ENCODE measurements at regions not wholly inside any gene's neighbourhood (a gene's known extent, or its start where the extent isn't known, plus 50 kb on each side); places are given as distances from the start of the nearest gene placed in this dataset.

GRCh38 chr11:91755951-91756707 lies 468.5 kb upstream of the FAT3 start:
- no peaks in the 10 kb centered on the region for H3K27me3 Mint-ChIP-seq (ENCODE audit: low read depth)
- H3K4me3 Mint-ChIP-seq: no peak overlapping the region
- no peak overlapping the region for H3K27ac Mint-ChIP-seq
- no peaks in the 10 kb centered on the region for H3K36me3 Mint-ChIP-seq (ENCODE audit: low read depth)
- no peak for TF ChIP-seq CTCF (IDR thresholded peaks at IDR 0.05; ENCODE audit: unreplicated experiment in 3 of 3)
- H3K4me1 Mint-ChIP-seq: no peaks in the 10 kb centered on the region
- H3K9me3 Mint-ChIP-seq: no peaks in the 10 kb centered on the region

DNA sequence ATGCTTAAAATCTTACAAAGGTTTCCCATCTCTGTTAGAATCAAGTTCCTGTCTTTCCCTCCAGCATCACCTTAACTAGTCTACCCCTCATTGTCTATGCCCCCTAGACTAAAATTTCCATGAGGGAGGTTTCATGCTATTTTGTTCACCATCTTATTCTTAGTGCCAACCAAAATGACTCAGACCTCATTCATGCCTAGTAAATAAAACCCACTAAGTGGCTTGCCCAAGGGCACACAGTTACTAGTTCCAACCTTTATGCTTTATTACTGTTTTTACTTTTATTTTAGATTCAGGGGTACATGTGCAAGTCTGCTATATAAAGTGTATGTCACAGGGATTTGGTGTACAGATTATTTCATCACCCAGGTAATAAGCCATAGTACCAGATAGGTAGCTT lies 469.1 kb upstream of the FAT3 start:
- no peak for TF ChIP-seq CTCF (IDR thresholded peaks at IDR 0.05; ENCODE audit: unreplicated experiment in 3 of 3)
- H3K27ac Mint-ChIP-seq: no peak overlapping the region
- H3K27me3 Mint-ChIP-seq (ENCODE audit: low read depth): no peaks in the 10 kb centered on the region
- H3K9me3 Mint-ChIP-seq: no peaks in the 10 kb centered on the region
- H3K4me3 Mint-ChIP-seq: no peak overlapping the region
- H3K36me3 Mint-ChIP-seq (ENCODE audit: low read depth): no peaks in the 10 kb centered on the region
- no peaks in the 10 kb centered on the region for H3K4me1 Mint-ChIP-seq

DNA sequence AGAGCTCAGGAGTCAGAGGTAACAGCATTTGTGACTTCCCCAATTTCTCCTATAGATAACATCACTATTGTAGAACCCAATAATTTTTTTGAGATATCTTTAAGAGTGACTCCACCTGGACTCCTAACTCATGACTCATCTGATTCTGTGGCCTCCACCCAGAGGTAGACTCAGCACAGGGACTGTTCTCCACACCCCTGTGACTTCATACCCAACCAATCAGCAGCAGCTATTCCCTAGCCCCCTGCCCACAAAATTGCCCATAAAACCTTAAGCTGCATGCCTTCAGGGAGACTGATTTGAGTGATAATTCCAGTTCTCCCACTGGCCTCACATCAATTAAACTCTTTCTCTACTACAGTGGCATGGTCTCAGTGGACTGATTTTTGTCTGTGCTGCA lies 475.4 kb upstream of the FAT3 start:
- Mint-ChIP-seq H3K4me1 (no peaks in the 10 kb centered on the region), H3K4me3 (no peak overlapping the region), H3K27ac (no peak overlapping the region), H3K36me3 (ENCODE audit: low read depth) (no peaks in the 10 kb centered on the region), H3K27me3 (ENCODE audit: low read depth) (no peaks in the 10 kb centered on the region), H3K9me3 (no peaks in the 10 kb centered on the region)
- no peak for TF ChIP-seq CTCF (IDR thresholded peaks at IDR 0.05; ENCODE audit: unreplicated experiment in 3 of 3)

GRCh38 chr11:91742155-91742554 lies 482.5 kb upstream of the FAT3 start:
- H3K27me3 Mint-ChIP-seq (ENCODE audit: low read depth): no peaks in the 10 kb centered on the region
- peak overlapping the region in 1 of 3 experiments; percentile 55 for H3K27ac Mint-ChIP-seq
- no peak for TF ChIP-seq CTCF (IDR thresholded peaks at IDR 0.05; ENCODE audit: unreplicated experiment in 3 of 3)
- no peak overlapping the region for H3K4me3 Mint-ChIP-seq
- H3K36me3 Mint-ChIP-seq (ENCODE audit: low read depth): no peaks in the 10 kb centered on the region
- peaks cover 2% of the 10 kb centered on the region for H3K9me3 Mint-ChIP-seq
- no peaks in the 10 kb centered on the region for H3K4me1 Mint-ChIP-seq

DNA sequence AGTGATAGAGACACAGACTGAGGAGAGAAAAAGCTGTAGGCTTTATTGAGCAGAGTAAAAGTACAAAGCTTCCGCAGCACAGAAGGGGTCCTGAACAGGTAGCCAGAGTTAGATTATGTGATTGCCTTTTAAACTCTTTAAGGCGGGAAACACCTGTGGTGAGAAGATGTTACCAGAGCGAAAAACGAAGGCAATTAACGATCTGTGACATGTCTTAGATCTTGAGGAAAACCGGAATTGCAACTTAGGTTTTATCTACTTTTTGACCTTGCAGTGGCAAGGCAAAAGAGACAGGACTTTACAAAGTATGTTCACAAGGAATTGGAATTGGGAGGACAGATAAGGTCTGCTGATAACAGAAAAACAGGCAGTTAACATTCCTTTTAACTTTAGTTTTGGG lies 493.6 kb upstream of the FAT3 start:
- Mint-ChIP-seq H3K27me3 (ENCODE audit: low read depth) (peaks cover 3% of the 10 kb centered on the region), H3K4me3 (no peak overlapping the region), H3K36me3 (ENCODE audit: low read depth) (no peaks in the 10 kb centered on the region), H3K27ac (no peak overlapping the region), H3K4me1 (no peaks in the 10 kb centered on the region), H3K9me3 (peaks cover 34% of the 10 kb centered on the region)
- no peak for TF ChIP-seq CTCF (IDR thresholded peaks at IDR 0.05; ENCODE audit: unreplicated experiment in 3 of 3)

GRCh38 chr11:91730620-91731019 lies 494.0 kb upstream of the FAT3 start:
- H3K27me3 Mint-ChIP-seq (ENCODE audit: low read depth): peaks cover 3% of the 10 kb centered on the region
- no peak overlapping the region for H3K4me3 Mint-ChIP-seq
- peaks cover 29% of the 10 kb centered on the region for H3K9me3 Mint-ChIP-seq
- no peak for TF ChIP-seq CTCF (IDR thresholded peaks at IDR 0.05; ENCODE audit: unreplicated experiment in 3 of 3)
- H3K27ac Mint-ChIP-seq: no peak overlapping the region
- H3K4me1 Mint-ChIP-seq: no peaks in the 10 kb centered on the region
- H3K36me3 Mint-ChIP-seq (ENCODE audit: low read depth): no peaks in the 10 kb centered on the region

Data from nephron (organoid).